ENCODE measurements at regions not wholly inside any gene's neighbourhood (a gene's known extent, or its start where the extent isn't known, plus 50 kb on each side); places are given as distances from the start of the nearest gene placed in this dataset.

DNA sequence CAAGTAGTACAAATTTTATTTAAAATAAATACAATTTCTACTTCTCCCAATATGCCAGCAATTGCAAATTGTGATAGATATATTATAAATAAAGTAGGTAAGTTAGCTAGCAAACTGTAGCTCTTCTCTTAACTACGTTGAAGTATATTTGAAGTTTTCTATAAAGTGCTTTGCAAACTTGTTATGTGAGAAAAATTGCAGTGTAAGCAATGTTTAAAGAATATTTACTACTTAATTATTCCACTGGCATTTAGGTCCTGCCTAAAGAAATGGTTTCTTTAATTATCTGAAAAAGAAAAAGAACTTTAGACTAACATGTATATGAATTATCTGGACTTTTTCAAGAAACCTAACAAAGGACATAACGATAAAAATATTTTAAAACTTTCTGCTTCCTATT is 1350.0 kb upstream of the CDH9 start:
- Mint-ChIP-seq H3K27me3 (ENCODE audit: low read depth) (no peaks in the 10 kb centered on the region), H3K36me3 (ENCODE audit: low read depth) (no peaks in the 10 kb centered on the region), H3K4me3 (no peak overlapping the region), H3K27ac (no peak overlapping the region), H3K4me1 (no peaks in the 10 kb centered on the region), H3K9me3 (no peaks in the 10 kb centered on the region)
- TF ChIP-seq, protein P1, sequence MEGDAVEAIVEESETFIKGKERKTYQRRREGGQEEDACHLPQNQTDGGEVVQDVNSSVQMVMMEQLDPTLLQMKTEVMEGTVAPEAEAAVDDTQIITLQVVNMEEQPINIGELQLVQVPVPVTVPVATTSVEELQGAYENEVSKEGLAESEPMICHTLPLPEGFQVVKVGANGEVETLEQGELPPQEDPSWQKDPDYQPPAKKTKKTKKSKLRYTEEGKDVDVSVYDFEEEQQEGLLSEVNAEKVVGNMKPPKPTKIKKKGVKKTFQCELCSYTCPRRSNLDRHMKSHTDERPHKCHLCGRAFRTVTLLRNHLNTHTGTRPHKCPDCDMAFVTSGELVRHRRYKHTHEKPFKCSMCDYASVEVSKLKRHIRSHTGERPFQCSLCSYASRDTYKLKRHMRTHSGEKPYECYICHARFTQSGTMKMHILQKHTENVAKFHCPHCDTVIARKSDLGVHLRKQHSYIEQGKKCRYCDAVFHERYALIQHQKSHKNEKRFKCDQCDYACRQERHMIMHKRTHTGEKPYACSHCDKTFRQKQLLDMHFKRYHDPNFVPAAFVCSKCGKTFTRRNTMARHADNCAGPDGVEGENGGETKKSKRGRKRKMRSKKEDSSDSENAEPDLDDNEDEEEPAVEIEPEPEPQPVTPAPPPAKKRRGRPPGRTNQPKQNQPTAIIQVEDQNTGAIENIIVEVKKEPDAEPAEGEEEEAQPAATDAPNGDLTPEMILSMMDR (IDR thresholded peaks at IDR 0.05; ENCODE audit: unreplicated experiment in 3 of 3), result no peak

GRCh38 chr5:28386712-28387111 is 1348.3 kb upstream of the CDH9 start:
- Mint-ChIP-seq H3K27ac (no peak overlapping the region), H3K36me3 (ENCODE audit: low read depth) (no peaks in the 10 kb centered on the region), H3K4me3 (no peak overlapping the region), H3K9me3 (no peaks in the 10 kb centered on the region), H3K27me3 (ENCODE audit: low read depth) (no peaks in the 10 kb centered on the region), H3K4me1 (no peaks in the 10 kb centered on the region)
- TF ChIP-seq, protein P1 (IDR thresholded peaks at IDR 0.05; ENCODE audit: unreplicated experiment in 3 of 3), result no peak

GRCh38 chr5:28380167-28380566 is 1341.8 kb upstream of the CDH9 start:
- Mint-ChIP-seq H3K4me3 (no peak overlapping the region), H3K27me3 (ENCODE audit: low read depth) (no peaks in the 10 kb centered on the region), H3K27ac (no peak overlapping the region), H3K36me3 (ENCODE audit: low read depth) (no peaks in the 10 kb centered on the region), H3K4me1 (no peaks in the 10 kb centered on the region), H3K9me3 (peaks cover 5% of the 10 kb centered on the region)
- TF ChIP-seq, protein P1 (IDR thresholded peaks at IDR 0.05; ENCODE audit: unreplicated experiment in 3 of 3), result no peak

GRCh38 chr5:28374492-28374967 is 1336.1 kb upstream of the CDH9 start:
- TF ChIP-seq, protein P1 (IDR thresholded peaks at IDR 0.05; ENCODE audit: unreplicated experiment in 3 of 3), result no peak
- Mint-ChIP-seq H3K27me3 (ENCODE audit: low read depth) (no peaks in the 10 kb centered on the region), H3K4me1 (no peaks in the 10 kb centered on the region), H3K4me3 (no peak overlapping the region), H3K9me3 (peaks cover 2% of the 10 kb centered on the region), H3K27ac (no peak overlapping the region), H3K36me3 (ENCODE audit: low read depth) (no peaks in the 10 kb centered on the region)

- Mint-ChIP-seq H3K27ac (no peak overlapping the region), H3K4me3 (no peak overlapping the region), H3K9me3 (no peaks in the 10 kb centered on the region), H3K4me1 (no peaks in the 10 kb centered on the region), H3K27me3 (ENCODE audit: low read depth) (no peaks in the 10 kb centered on the region), H3K36me3 (ENCODE audit: low read depth) (no peaks in the 10 kb centered on the region)
- TF ChIP-seq, protein P1 (IDR thresholded peaks at IDR 0.05; ENCODE audit: unreplicated experiment in 3 of 3), result no peak
Observed at GRCh38 chr5:28370896-28371295, 1332.5 kb upstream of the CDH9 start.

DNA sequence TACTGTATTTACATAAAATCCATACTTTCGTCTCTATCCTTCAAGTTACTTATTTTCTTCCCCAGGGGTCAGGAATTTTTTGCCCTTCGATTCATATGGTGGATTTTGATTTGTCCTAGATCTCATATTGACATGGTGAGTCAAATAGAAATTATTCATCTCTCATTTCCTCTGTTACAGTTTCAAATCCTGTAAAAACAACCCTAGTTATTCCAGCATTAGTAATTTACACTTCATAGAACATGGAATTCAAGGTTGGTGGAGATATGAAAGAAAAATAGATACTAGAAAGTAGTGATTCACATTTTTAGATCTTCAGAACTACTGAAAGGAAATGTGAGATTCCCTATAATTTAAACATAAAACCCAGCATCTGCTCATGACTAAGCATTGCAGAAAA is 1331.0 kb upstream of the CDH9 start:
- TF ChIP-seq, protein P1 (IDR thresholded peaks at IDR 0.05; ENCODE audit: unreplicated experiment in 3 of 3), result no peak
- H3K9me3 Mint-ChIP-seq, result no peaks in the 10 kb centered on the region
- H3K4me1 Mint-ChIP-seq, result no peaks in the 10 kb centered on the region
- H3K27ac Mint-ChIP-seq, result no peak overlapping the region
- H3K4me3 Mint-ChIP-seq, result no peak overlapping the region
- no peaks in the 10 kb centered on the region for H3K36me3 Mint-ChIP-seq (ENCODE audit: low read depth)
- H3K27me3 Mint-ChIP-seq (ENCODE audit: low read depth), result no peaks in the 10 kb centered on the region

Measured in nephron (organoid).